Raji (cell line): ENCODE measurements at regions not wholly inside any gene's neighbourhood (a gene's known extent, or its start where the extent isn't known, plus 50 kb on each side); places are given as distances from the start of the nearest gene placed in this dataset.

Source experiments
- POLR2A ChIP-seq: IDR thresholded peaks from 2 replicates; pipeline ENCODE4 v1.6.1; 2011; ENCODE audit warnings: low read depth, low read length, control low read depth; ENCODE audit not compliant: insufficient read depth

DNA sequence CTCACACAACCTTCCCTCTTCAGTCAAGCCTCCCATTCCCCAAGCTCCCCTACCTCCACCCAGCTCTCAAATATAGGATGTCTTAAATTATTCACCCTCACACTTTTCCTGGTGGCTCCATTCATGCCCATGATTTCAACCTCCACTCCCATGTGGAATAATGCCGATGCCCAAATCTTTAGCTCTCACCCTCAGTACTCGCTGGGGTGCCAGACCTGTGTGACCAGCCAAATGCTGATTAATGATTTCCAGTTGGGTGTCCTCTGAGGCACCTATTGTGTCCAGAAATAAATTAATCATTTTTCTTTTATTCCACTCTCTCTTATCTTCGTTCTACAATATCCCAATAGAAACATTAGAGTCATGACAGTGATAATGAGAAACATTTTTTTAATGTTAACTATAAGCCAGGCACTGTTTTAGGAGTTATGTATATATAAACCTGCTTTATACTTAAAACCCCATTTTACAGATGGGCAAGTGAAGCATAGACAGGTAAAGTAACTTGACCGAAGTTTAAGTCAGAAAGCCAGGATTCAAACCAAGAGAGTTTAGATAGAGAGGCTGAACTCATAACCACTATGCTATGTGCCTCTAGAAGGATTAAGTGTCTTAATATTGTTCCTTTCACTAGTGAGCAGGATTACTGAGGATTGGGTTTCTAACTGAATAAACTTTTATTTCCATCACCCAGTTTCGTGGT lies 209.7 kb downstream of the DUSP10 start:
- TF ChIP-seq POLR2A, result no peak

DNA sequence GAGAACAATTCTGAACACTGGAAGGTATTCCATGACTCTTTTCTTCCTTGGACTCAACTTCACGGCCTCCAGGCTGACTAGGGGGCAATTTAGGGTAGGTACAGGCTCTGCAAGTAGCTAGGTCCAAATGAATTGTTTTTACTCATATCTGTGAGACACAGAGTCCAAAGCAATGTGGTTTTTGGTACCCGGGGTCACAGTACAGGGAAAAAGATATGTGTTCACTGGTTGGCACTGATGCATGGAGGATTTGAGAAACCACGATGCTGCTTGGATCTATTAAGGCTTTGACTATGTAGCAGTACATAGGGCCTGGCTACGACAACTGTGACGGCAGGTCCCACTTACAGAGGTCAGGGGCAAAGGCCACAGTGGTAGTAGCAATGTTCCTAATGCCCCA lies 200.6 kb downstream of the DUSP10 start:
- TF ChIP-seq POLR2A, result no peak

DNA sequence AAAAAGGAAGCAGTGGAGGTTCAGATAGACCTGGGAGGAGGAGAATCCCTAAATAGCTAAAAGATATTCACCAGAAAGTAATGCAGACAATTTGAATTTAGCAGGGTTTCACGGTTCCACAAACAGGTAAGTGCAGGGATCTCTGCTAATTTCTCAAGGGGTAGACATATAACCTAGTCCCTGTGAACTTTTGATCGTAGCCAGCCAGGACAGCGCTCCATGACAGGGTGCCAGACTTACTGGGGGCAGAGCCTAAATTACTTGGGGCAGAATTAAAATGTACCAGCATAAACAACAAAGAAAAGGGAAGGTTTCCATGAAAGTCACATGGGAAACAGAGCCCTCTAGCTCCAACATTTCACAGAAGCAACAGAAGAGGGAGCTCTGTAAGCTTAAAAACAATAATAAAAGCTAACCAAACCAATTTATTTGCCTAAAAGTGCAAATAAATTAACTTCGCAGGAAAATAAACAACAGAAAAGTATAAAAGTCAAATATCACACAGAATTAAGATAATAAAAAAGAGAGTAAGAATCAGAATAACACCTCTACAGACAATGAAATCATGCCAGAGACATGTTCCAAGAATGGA lies 198.3 kb downstream of the DUSP10 start:
- TF ChIP-seq POLR2A, result no peak

DNA sequence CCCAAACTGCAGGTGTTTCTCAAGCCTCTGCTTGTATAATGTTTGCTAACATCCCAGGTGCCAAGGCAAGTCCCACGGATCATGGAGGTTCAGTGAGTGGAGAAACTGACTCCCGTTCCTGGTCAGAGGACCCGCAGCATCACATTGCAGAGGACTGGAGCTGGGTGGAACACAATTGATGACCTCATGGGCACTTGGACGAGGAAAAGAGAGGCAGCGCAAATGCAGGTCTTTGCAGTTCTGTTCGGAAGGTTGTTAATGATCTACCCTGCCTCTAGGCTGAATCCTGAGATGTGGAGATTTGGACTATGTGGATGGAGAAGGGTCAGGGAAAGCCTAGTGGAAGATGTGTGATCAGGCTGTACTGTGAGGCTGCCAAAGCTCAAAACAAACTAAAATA lies 192.9 kb downstream of the DUSP10 start:
- no peak for TF ChIP-seq POLR2A

DNA sequence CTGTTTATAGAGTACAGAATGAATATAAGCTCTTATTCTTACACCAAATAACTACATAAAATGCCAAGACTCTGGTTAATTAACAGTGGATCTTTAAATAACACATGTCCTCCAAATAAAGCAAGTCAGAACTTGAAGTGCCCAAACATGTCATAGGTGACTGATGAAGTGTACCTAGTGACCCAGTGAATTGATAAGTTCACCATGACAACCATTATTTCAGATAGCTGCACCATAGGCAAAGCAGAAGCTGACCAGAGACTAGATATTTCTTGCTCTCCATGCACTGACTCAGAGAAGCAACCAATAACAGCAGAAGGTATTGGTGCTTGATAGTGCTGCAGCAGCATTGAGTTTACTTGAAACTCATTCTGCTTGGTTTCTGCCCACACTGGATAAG lies 192.1 kb downstream of the DUSP10 start:
- no peak for TF ChIP-seq POLR2A

DNA sequence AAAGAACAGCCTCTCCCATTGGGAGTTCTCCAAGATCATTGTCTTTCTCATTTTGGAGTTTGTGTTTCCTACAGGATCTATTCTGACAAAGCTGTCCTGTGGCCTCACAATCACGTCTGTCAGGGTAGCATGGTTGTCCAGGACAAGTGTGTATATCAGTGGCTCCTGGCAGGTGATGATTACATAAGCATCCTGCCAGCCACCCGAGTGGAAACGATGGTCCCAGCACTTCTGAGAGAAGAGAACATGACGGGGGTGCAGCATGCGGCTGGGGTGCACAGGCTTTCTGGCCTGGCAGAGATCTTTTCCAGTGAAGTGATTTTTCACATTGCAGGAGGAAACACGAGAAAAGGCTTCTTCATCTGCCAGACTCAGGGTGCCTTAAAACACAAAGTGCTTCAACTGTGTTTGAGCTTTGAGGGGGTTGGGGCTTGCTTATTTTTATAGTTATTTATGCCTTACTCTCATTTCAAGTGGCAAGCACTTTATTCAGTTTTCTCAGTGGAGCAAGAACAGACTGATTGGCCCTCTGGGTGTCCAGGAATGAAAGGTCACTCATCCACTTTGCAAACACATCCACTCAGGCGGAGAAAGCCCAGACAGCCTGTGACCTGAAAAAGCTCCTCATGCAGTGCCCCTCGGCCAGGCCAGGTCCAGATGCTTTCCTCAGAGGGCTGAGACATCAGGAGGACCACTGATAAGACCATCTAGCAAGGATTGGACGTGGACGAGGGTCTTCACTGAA lies 186.0 kb downstream of the DUSP10 start:
- no peak for TF ChIP-seq POLR2A

DNA sequence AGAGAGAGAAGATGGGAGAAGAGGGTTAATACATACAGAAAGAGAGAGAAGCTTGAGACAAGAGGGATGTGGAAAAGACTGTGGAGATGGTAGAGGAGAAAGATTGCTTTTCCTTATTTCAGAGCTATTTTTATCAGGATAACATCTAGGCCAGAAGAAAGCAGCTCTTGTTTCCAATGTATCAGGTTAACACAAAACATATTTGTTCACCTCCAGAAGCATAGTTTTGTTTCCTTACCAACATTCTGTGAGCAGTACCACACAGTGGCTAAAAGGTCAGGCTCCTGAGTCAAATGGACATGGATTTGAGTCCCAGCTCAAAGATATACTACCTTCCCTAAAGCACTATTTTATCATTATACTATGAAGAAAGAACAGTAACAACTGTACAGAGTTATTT lies 185.5 kb downstream of the DUSP10 start:
- no peak for TF ChIP-seq POLR2A

DNA sequence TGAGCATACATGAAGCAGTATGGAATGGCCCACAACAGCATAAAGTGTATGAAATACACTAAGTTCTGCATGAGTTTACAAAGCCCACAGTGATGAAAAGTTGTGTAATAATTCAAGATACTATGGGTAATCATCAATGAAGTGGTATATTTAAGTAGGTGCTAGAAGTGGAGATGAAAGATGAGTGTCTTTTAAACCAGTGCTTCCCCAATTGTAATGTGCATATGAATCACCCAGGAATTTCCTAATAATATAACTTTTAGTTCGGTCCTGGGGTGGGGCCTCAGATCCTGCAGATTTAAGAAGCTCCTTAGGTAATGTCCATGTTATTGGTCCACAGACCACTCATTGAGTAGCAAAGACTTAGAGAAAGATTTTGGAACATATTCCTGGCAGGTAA lies 184.9 kb downstream of the DUSP10 start:
- TF ChIP-seq POLR2A, result no peak

DNA sequence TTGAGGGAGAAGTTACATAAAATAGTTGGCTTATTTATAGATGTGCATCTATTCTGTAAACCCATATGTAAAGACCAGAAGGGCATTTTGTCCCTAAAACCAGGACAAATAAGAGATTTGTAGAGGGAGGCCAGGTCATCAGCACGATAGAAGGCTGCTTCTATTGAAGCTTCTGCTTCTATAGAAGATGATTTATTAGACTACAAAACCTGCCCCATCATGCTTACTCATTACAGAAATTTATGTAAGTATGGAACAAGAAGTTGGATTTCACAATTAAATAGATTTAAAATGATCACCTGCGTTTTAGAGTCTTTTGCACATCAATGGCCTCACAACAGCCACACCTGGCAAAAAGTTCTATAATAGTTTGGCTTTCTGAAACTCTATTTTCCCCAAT lies 183.5 kb downstream of the DUSP10 start:
- TF ChIP-seq POLR2A, result no peak

DNA sequence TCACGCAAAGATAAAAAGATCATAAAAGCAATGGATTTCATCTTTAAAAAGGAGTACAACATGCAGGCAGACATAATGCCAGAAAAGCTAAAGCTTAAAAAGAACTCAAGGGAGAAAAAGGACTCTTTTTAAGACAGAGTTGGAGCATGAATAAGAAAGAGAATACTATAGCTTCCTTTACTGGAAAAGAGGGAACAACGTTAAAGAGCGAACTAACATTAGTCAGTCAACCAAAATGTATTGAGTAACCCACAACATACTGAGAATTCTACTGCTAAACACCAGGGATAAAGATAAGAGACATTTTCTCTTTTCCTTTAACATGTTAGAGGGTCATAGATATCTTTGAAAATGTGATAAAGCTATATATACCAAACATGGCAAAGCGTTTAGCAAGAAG lies 182.0 kb downstream of the DUSP10 start:
- TF ChIP-seq POLR2A, result no peak

DNA sequence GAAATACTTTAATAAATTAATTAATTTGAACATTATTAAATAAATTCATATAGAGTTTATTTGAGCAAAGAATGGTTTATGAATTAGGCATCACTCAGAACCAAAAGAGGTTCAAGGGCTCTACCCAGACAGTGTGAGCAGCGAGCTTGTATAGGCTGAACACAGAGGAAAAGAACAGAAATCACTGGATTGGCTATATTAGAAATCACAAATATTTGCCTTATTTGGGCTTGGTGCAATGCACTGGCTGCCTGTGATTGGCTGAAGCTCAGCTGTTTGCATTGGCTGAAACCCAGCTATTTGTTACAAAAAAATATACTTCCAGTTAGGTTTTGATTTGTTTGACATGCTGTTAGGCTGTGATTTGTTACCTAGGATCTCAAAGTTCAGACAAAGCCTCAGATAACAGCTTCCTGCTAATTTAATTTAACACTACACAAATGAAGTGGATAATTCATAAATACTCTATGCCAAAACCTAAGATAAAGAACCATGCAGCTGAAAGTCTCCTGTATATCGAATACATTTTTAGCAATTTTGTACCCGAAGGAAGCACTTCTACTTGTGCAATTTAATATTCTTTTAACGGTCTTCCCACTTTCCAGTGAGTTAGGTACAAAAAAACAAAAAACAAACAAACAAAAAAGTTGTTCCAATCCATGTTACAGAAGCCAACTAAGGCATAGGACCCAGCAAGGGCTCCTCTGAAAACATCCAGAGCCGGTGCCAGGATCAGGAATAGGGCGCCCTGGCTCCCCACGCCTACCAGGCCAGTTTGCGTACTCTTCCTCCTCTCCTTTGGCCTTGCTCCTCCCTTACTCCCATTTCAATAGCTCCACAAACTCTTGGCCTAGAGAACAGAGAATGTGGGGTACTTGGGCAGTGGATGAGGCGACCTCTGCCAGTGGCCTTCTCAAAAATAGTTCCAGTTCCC lies 179.1 kb downstream of the DUSP10 start:
- TF ChIP-seq POLR2A, result no peak

DNA sequence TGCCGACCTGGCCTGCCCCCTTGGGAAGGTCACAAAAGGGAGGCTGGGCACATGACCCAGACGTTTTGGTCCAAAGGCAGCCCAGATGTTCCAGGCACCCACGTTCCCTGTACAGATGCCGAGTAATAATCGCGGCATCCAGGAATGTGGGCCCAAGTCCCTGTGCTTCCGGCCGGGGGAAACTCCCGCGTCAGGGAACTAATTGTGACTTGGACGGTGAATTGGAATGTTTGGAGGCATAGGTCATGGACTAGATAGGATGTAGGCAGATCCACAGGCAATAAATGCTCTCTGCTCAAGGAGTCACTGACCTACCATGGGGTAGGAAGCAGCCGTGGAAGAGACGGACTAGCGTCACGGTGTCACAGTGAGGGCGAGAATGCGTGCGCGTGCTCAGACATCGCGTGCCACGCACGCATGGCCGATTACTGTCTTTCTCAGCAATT lies 178.4 kb downstream of the DUSP10 start:
- TF ChIP-seq POLR2A, result no peak

DNA sequence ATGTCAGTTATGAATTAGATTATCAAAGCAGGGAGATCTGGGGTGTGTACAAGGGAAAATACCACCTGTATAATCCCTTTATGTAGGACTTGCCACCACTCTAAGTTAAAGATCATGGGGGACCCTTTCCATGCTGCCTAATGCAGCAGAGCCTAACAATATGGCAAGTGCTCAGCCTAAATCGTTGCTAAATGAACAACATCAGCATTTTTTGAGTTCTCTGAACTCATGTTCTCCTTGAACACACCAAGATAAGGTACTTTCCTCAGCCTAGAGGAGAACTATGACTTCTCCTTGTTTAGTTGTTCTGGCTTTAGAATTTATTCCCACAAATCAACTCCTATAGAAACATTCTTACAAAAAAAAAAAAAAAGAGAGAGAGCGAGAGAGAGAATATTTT lies 177.0 kb downstream of the DUSP10 start:
- TF ChIP-seq POLR2A, result no peak

DNA sequence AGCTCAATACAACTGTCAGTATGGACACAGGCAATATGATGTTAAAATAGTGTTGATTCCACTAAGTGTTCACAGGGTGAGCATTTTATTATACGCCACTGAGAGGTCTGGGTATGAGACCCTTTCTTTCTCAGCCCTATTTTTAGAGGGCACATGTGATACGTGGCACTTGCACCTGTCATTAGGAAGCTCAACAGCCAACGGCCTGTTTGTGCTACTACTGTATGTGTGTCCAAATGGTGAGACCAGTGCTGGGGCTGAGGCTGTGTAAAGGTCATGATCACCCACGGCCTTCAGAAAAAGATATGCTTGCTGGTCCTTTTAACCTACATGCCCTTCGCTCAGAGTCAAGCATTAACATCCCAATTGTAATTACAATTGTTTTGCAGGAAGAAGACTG lies 176.2 kb downstream of the DUSP10 start:
- TF ChIP-seq POLR2A, result no peak

DNA sequence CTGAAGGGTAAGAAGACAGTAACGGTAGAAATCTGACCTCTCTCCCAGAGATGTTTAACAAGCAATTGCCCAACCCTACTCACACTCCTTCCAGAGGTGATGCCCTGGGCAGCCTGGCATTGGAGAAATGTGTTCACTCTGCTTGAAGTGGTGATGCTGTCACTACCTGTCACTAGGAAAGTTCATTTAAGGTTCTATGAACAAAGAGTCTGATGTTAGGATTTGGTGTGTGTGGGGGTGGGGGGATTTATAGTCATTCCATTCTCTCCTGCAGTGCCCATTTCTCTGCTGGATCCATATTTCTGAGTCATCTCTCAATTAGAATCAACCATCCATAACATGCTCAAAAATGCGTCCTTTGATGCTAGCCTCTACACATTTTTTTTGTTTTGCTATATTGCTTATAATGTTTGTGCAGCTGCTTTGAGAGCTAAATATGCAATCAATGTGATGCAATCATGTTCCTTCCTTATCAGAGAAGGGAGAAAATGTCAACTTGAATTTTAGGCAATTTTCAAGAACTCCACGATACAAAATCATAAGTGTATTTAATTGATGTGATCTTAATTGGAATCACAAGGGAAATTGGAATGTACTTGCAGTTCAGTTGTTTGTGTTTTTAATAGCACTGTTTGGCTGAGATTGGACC lies 173.9 kb downstream of the DUSP10 start:
- no peak for TF ChIP-seq POLR2A
